Activated naive CD8-positive, alpha-beta T cell treated with anti-CD3 and anti-CD28 coated beads, Interleukin-2, amount 10 ng/mL, durations not matched to agents 7 days and 5 days (primary cell): ENCODE measurements at regions not wholly inside any gene's neighbourhood (a gene's known extent, or its start where the extent isn't known, plus 50 kb on each side); places are given as distances from the start of the nearest gene placed in this dataset.
"Not testable (repeated sequence)": the region's sequence is repeated elsewhere in the genome, so short reads cannot be mapped to it uniquely, and the experiment has no call there.

Source experiments
- ATAC-seq: fragments of 150-1000 bp; cut with Tn5 transposase; one replicate; pipeline ENCODE4 v1.10.0; 2021; ENCODE audit warnings: low read depth, moderate library complexity
- POLR2A ChIA-PET: fragments of 350-600 bp; sonication (Branson Sonifier 250); formaldehyde crosslinking; loops from one replicate; lab custom pipeline; 2021; ENCODE audit warnings: antibody characterized with exemption; lab: Charles Lee
- DNase-seq: peaks from one replicate; pipeline ENCODE4 v3.0.0; 2021
- H3K27ac Mint-ChIP-seq: one replicate; pipeline ENCODE4 v1.8.0; 2022; ENCODE audit warnings: mild to moderate bottlenecking, mixed read lengths
- H3K27me3 Mint-ChIP-seq: one replicate; pipeline ENCODE4 v1.8.0; 2022; ENCODE audit warnings: mild to moderate bottlenecking, moderate library complexity, mixed read lengths
- H3K36me3 Mint-ChIP-seq: one replicate; pipeline ENCODE4 v1.8.0; 2021; ENCODE audit warnings: mild to moderate bottlenecking, mixed read lengths
- H3K4me1 Mint-ChIP-seq: one replicate; pipeline ENCODE4 v1.8.0; 2021; ENCODE audit warnings: mixed read lengths
- H3K4me3 Mint-ChIP-seq: one replicate; pipeline ENCODE4 v1.8.0; 2022; ENCODE audit warnings: mild to moderate bottlenecking, moderate library complexity, mixed read lengths
- H3K9me3 Mint-ChIP-seq: one replicate; pipeline ENCODE4 v1.8.0; 2021; ENCODE audit warnings: mixed read lengths

- ATAC-seq (no peak), DNase-seq (no peak)
- no peaks in the 10 kb centered on the region for H3K27me3 Mint-ChIP-seq
- no peak overlapping the region for H3K27ac Mint-ChIP-seq
- no peaks in the 10 kb centered on the region for H3K9me3 Mint-ChIP-seq
- no peaks in the 10 kb centered on the region for H3K36me3 Mint-ChIP-seq
- POLR2A ChIA-PET: no interaction called here
- H3K4me1 Mint-ChIP-seq: no peaks in the 10 kb centered on the region
- H3K4me3 Mint-ChIP-seq: no peak overlapping the region
Measured at GRCh38 chr5:12947379-12947778, 997.1 kb downstream of the DNAH5 start.

GRCh38 chr5:12945477-12945876 lies 999.0 kb downstream of the DNAH5 start:
- H3K9me3 Mint-ChIP-seq, H3K27me3 Mint-ChIP-seq, DNase-seq, POLR2A ChIA-PET, H3K27ac Mint-ChIP-seq, ATAC-seq, H3K36me3 Mint-ChIP-seq, H3K4me1 Mint-ChIP-seq, H3K4me3 Mint-ChIP-seq: not testable (repeated sequence)

DNA sequence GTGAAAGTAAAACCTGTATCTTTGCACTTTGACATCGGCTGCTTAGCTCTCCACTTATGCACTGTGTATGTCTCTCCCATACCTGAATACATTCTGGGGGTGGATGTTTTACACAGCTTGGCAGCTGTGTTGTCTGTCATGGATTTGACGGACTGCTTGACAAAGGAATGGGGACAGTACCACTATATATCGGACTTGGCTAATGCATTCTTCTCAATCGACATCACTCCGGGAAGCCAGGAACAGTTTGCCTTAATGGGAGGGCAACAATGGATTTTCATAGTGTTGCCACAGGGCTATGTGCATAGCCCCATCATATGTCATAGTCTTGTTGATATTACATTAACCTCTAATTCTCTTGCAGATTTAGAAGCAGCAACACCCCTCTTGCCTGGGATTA lies 1008.3 kb downstream of the DNAH5 start:
- no peak overlapping the region for H3K4me3 Mint-ChIP-seq
- DNase-seq (no peak), ATAC-seq (no peak)
- H3K9me3 Mint-ChIP-seq: peaks cover 6% of the 10 kb centered on the region
- no peaks in the 10 kb centered on the region for H3K27me3 Mint-ChIP-seq
- no peak overlapping the region for H3K27ac Mint-ChIP-seq
- POLR2A ChIA-PET: no interaction called here
- H3K4me1 Mint-ChIP-seq: no peaks in the 10 kb centered on the region
- H3K36me3 Mint-ChIP-seq: no peaks in the 10 kb centered on the region

DNA sequence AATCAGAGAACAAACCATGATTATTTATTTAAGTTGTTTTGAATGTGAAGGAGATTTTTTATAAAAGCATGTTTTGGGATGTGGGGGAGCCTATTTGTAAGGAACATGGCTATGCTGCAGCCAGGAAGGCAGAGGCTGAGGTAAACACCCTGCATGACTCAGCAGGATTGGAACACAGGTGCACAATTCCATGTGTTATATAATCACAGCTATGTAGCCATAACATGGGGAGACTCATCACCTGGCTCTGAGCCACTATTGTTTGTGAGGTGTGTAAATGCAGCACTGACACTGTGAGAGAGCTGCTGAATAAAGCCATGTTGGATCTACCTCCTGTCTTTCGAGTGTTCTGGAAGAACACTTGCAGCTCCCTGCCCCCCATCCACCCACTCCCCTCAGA lies 1009.8 kb downstream of the DNAH5 start:
- DNase-seq: no peak
- no peaks in the 10 kb centered on the region for H3K36me3 Mint-ChIP-seq
- no peaks in the 10 kb centered on the region for H3K4me1 Mint-ChIP-seq
- POLR2A ChIA-PET: no interaction called here
- no peak for ATAC-seq
- no peaks in the 10 kb centered on the region for H3K27me3 Mint-ChIP-seq
- H3K9me3 Mint-ChIP-seq: peaks cover 6% of the 10 kb centered on the region
- H3K4me3 Mint-ChIP-seq: no peak overlapping the region
- H3K27ac Mint-ChIP-seq: no peak overlapping the region

- POLR2A ChIA-PET: no interaction called here
- no peak for ATAC-seq
- Mint-ChIP-seq H3K4me3 (no peak overlapping the region), H3K27ac (no peak overlapping the region), H3K27me3 (no peaks in the 10 kb centered on the region), H3K36me3 (no peaks in the 10 kb centered on the region), H3K9me3 (peaks cover 5% of the 10 kb centered on the region), H3K4me1 (no peaks in the 10 kb centered on the region)
- DNase-seq: no peak
Measured at GRCh38 chr5:12920527-12920926, 1016.3 kb upstream of the CTNND2 start.

DNA sequence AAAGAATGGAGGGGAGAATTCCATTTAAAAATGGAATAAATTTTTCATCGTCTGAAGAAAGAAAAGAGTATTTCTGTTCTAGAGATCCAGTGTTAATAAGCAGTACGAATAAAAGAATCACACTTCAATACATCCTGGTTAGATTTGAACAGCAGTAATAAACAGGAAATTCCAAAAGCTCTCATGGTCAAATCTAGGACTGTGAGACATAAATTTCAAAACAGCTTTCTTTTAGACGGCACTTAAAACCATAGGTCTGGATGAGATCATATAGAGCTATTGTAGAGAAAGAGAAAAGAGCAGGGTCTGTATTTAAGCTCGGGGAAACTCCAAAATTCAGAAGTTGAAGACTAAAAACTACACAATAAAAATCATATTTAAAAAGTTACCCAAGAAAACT lies 1006.9 kb upstream of the CTNND2 start:
- no peak for ATAC-seq
- Mint-ChIP-seq H3K9me3 (peaks cover 5% of the 10 kb centered on the region), H3K4me3 (no peak overlapping the region), H3K36me3 (no peaks in the 10 kb centered on the region), H3K4me1 (no peaks in the 10 kb centered on the region), H3K27ac (no peak overlapping the region), H3K27me3 (no peaks in the 10 kb centered on the region)
- no peak for DNase-seq
- POLR2A ChIA-PET: no interaction called here

DNA sequence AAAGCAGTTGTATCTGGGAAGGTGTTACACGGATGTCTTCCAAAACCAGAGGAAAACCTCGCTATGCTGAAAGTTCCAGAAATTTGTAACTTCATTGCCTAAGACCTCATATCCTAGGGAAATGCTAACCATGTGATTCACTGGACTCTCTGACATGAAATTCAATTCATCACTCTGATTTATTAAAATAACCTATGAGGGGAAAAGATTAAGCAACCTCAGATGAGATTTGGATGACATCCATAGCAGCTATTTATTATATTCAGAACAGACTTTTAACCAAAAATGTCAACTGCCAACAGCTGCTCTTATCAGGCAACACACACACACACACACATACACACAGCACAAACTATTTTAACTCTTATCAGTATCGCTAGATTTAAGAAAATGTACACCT lies 1006.4 kb upstream of the CTNND2 start:
- no peaks in the 10 kb centered on the region for H3K36me3 Mint-ChIP-seq
- no peak for ATAC-seq

DNA sequence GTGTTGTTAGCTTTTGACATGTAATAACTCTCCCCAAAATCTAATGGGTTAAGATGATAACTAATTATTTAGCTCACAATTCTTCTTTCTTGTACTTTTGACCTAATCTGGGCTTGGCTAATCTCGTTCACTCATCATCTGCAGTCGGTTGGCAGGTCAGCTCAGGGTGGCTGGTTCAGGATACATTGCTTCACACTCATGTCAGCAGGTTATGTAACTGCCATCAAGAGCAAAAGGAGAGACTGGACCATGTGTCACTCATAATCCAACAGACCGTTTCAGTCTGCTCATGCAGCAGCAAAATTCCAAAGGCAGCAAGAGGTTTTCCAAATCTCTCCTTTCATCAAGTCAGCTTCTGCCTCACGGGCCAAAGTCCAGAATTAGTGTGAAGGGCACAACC lies 998.4 kb upstream of the CTNND2 start:
- no peaks in the 10 kb centered on the region for H3K36me3 Mint-ChIP-seq
- DNase-seq (no peak), ATAC-seq (no peak)
- H3K27me3 Mint-ChIP-seq: no peaks in the 10 kb centered on the region
- H3K4me3 Mint-ChIP-seq: no peak overlapping the region
- H3K4me1 Mint-ChIP-seq: no peaks in the 10 kb centered on the region
- POLR2A ChIA-PET: no interaction called here
- peaks cover 9% of the 10 kb centered on the region for H3K9me3 Mint-ChIP-seq
- H3K27ac Mint-ChIP-seq: no peak overlapping the region

More for the DNA sequence above, 1006.4 kb upstream of the CTNND2 start:
- H3K27ac Mint-ChIP-seq: no peak overlapping the region
- H3K4me1 Mint-ChIP-seq: no peaks in the 10 kb centered on the region
- peaks cover 4% of the 10 kb centered on the region for H3K9me3 Mint-ChIP-seq
- H3K27me3 Mint-ChIP-seq: no peaks in the 10 kb centered on the region
- POLR2A ChIA-PET: no interaction called here
- no peak for DNase-seq
- H3K4me3 Mint-ChIP-seq: no peak overlapping the region

GRCh38 chr5:12901696-12902095 lies 997.5 kb upstream of the CTNND2 start:
- H3K27ac Mint-ChIP-seq: no peak overlapping the region
- ATAC-seq (no peak), DNase-seq (no peak)
- no peaks in the 10 kb centered on the region for H3K27me3 Mint-ChIP-seq
- no peaks in the 10 kb centered on the region for H3K4me1 Mint-ChIP-seq
- H3K4me3 Mint-ChIP-seq: no peak overlapping the region
- H3K9me3 Mint-ChIP-seq: peaks cover 10% of the 10 kb centered on the region
- POLR2A ChIA-PET: no interaction called here
- H3K36me3 Mint-ChIP-seq: no peaks in the 10 kb centered on the region

DNA sequence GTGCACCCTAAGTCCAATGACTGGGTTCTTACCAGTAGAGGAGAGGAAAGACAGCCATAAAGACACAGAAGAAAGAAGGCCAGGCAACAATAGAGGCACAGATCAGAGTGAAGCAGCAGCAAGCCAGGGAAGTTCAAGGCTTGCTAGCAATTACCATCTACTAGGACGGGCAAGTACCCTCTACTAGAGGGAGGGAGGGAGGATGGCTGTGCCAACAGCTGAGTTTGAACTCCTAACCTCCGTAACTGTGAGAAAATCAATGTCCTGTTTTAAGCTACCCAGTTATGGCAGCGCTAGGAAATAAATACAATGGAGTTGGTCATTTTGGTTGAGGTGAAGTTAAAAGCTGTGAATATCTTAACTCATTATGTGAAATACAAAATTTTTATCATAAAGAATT lies 991.8 kb upstream of the CTNND2 start:
- Mint-ChIP-seq H3K4me3 (no peak overlapping the region), H3K9me3 (peaks cover 10% of the 10 kb centered on the region), H3K36me3 (no peaks in the 10 kb centered on the region), H3K27ac (no peak overlapping the region), H3K27me3 (no peaks in the 10 kb centered on the region), H3K4me1 (no peaks in the 10 kb centered on the region)
- POLR2A ChIA-PET: no interaction called here
- DNase-seq (no peak), ATAC-seq (no peak)

DNA sequence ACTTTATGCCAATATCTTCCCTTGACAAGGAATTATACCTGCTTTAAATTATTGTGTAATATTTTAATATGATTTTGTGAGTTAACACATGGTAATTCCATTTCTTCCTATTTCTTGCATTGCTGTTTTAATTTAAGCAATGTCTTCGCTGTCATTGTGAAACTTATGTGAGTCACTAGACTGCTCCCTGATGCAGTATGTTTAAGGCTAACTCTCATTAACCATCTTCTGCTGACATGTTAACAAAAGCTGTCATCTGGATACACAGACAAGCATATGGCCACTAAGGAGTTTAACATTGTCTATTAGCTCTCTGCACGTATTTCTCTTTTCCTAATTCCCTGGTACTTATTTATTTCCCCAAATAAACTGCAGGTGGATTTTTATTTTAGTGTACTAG lies 980.8 kb upstream of the CTNND2 start:
- Mint-ChIP-seq H3K9me3 (peaks cover 4% of the 10 kb centered on the region), H3K36me3 (no peaks in the 10 kb centered on the region), H3K4me1 (no peaks in the 10 kb centered on the region), H3K27ac (no peak overlapping the region), H3K4me3 (no peak overlapping the region), H3K27me3 (no peaks in the 10 kb centered on the region)
- POLR2A ChIA-PET: no interaction called here
- DNase-seq (no peak), ATAC-seq (no peak)

- H3K9me3 Mint-ChIP-seq: peaks cover 1% of the 10 kb centered on the region
- no peak for ATAC-seq
- no peak overlapping the region for H3K27ac Mint-ChIP-seq
Measured at GRCh38 chr5:12883395-12883794, 979.1 kb upstream of the CTNND2 start.

DNA sequence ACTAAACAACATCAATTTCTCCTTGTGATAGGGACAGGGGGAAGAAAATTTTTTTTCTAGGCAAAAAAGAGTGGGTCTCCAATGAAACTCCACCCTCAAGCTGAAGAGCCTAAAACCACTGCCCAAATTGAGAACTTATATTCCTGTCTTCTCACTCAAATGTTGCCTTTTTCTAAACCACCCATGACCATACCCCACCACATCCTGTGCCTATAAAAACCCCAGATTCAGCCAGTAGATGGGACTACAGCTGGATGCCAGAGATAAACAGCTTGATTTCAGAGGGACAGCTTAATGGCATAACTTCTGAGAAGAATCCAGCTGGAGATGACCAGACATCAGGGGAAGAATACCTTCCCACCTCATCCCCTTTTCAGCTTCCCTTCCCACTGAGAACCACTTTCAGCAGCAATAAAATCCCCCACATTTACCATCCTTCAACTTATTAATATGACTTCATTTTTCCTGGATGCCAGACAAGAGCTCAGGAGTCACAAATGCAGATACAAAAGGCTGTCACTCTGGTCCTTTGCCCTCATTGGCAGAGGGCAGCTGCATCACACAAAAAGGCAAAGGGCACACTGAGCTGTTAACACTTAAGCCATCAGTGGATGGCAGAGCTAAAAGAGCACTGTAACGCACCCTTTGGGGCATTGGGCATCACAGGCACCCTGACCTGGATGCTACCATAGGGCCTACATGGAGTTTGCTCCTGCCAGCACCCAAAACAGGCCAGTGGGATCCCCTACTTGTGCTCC lies 972.5 kb upstream of the CTNND2 start:
- H3K4me3 Mint-ChIP-seq: no peak overlapping the region
- H3K27ac Mint-ChIP-seq: no peak overlapping the region
- ATAC-seq (no peak), DNase-seq (no peak)
- no peaks in the 10 kb centered on the region for H3K36me3 Mint-ChIP-seq
- POLR2A ChIA-PET: no interaction called here
- peaks cover 3% of the 10 kb centered on the region for H3K4me1 Mint-ChIP-seq
- H3K27me3 Mint-ChIP-seq: no peaks in the 10 kb centered on the region
- H3K9me3 Mint-ChIP-seq: peaks cover 5% of the 10 kb centered on the region

More at GRCh38 chr5:12883395-12883794, 979.1 kb upstream of the CTNND2 start:
- POLR2A ChIA-PET: no interaction called here
- no peaks in the 10 kb centered on the region for H3K4me1 Mint-ChIP-seq
- H3K4me3 Mint-ChIP-seq: no peak overlapping the region
- no peaks in the 10 kb centered on the region for H3K36me3 Mint-ChIP-seq
- no peaks in the 10 kb centered on the region for H3K27me3 Mint-ChIP-seq
- no peak for DNase-seq

GRCh38 chr5:12870872-12871539 lies 966.8 kb upstream of the CTNND2 start:
- ATAC-seq (peak; percentile 77), DNase-seq (no peak)
- POLR2A ChIA-PET: no interaction called here
- Mint-ChIP-seq H3K27me3 (no peaks in the 10 kb centered on the region), H3K27ac (no peak overlapping the region), H3K4me3 (peak overlapping the region; percentile 8), H3K36me3 (no peaks in the 10 kb centered on the region), H3K4me1 (no peaks in the 10 kb centered on the region), H3K9me3 (peaks cover 7% of the 10 kb centered on the region)
